Liver (tissue), 8 donors: ENCODE measurements at regions not wholly inside any gene's neighbourhood (a gene's known extent, or its start where the extent isn't known, plus 50 kb on each side); places are given as distances from the start of the nearest gene placed in this dataset.
"Not testable (repeated sequence)": the region's sequence is repeated elsewhere in the genome, so short reads cannot be mapped to it uniquely, and the experiment has no call there.

Experiments used
- DNase-seq: peaks from one replicate; pipeline ENCODE4 v3.0.0-alpha.2; 2017; ENCODE audit warnings: low spot score
- H3K27ac ChIP-seq, 2 donors: one replicate each; pipeline ENCODE4 v1.7.0; 2013; ENCODE audit warnings: inconsistent platforms in 2 of 2, low read length in 2 of 2, control low read depth in 1 of 2, low read depth in 1 of 2, mild to moderate bottlenecking in 1 of 2
- H3K27me3 ChIP-seq, 4 donors: one replicate each; pipeline versions ENCODE4 v1.6.1 to v1.7.0; 2013; ENCODE audit warnings: low read length in 3 of 4, inconsistent platforms in 1 of 4, mild to moderate bottlenecking in 1 of 4, moderate library complexity in 1 of 4; ENCODE audit not compliant: control insufficient read depth in 4 of 4, insufficient read depth in 4 of 4
- H3K36me3 ChIP-seq, 4 donors: one replicate each; pipeline versions ENCODE4 v1.6.1 to v1.7.0; 2013; ENCODE audit warnings: low read length in 3 of 4, mild to moderate bottlenecking in 3 of 4, low read depth in 1 of 4, moderate library complexity in 1 of 4; ENCODE audit not compliant: control insufficient read depth in 4 of 4, insufficient read depth in 3 of 4
- H3K4me1 ChIP-seq, 4 donors: one replicate each; pipeline versions ENCODE4 v1.6.1 to v1.7.0; 2013; ENCODE audit warnings: low read length in 3 of 4, mild to moderate bottlenecking in 3 of 4, moderate library complexity in 1 of 4; ENCODE audit not compliant: control insufficient read depth in 4 of 4, insufficient read depth in 4 of 4
- H3K4me3 ChIP-seq, 3 donors: one replicate each; pipeline versions ENCODE4 v1.6.1 to v1.7.0; 2013; ENCODE audit warnings: low read length in 3 of 3, control low read depth in 1 of 3, low read depth in 1 of 3, mild to moderate bottlenecking in 1 of 3
- H3K9ac ChIP-seq, 2 donors: one replicate each; pipeline ENCODE4 v1.7.0; 2013; ENCODE audit warnings: low read length in 2 of 2, mild to moderate bottlenecking in 2 of 2, moderate library complexity in 2 of 2, control low read depth in 1 of 2, low read depth in 1 of 2
- H3K9me3 ChIP-seq, 4 donors: one replicate each; pipeline versions ENCODE4 v1.6.1 to v1.7.0; 2013; ENCODE audit warnings: low read length in 3 of 4; ENCODE audit not compliant: control insufficient read depth in 4 of 4
- EGR1 ChIP-seq, 2 donors: IDR thresholded peaks; 2 replicates each; pipeline ENCODE4 v1.6.1; 2016 to 2018; ENCODE audit warnings: antibody characterized with exemption in 2 of 2, low read depth in 2 of 2
- HNF4G ChIP-seq: IDR thresholded peaks from 2 replicates; pipeline ENCODE4 v1.6.1; 2016; ENCODE audit warnings: antibody characterized with exemption
- JUND ChIP-seq, 2 donors: IDR thresholded peaks; 2 replicates each; pipeline ENCODE4 v1.6.1; 2016; ENCODE audit warnings: antibody characterized with exemption in 2 of 2
- NR2F2 ChIP-seq: IDR thresholded peaks from 2 replicates; pipeline ENCODE4 v1.6.1; 2016; ENCODE audit warnings: antibody characterized with exemption
- RXRA ChIP-seq, 2 donors: IDR thresholded peaks; 2 replicates each; pipeline ENCODE4 v1.6.1; 2017 to 2018; ENCODE audit warnings: antibody characterized with exemption in 2 of 2, mild to moderate bottlenecking in 1 of 2
- SP1 ChIP-seq: IDR thresholded peaks from 2 replicates; pipeline ENCODE4 v1.6.1; 2018; ENCODE audit warnings: antibody characterized with exemption, mild to moderate bottlenecking
- YY1 ChIP-seq: IDR thresholded peaks from 2 replicates; pipeline ENCODE4 v1.6.1; 2016; ENCODE audit warnings: antibody characterized with exemption, mild to moderate bottlenecking
- WGBS: extraction: QIAGEN DNeasy Blood & Tissue Kit; methylation state at CpG from one replicate; pipeline ENCODE4 v1.1.7; 2013; 5-methylcytosine and 5-hydroxymethylcytosine counted together
- TF ChIP-seq, protein P1 (sequence below): IDR thresholded peaks from 2 replicates; pipeline ENCODE4 v1.6.1; 2016; ENCODE audit warnings: antibody characterized with exemption
- TF ChIP-seq, protein P2 (sequence below): IDR thresholded peaks from 2 replicates; pipeline ENCODE4 v1.6.1; 2016; ENCODE audit warnings: antibody characterized with exemption, mild to moderate bottlenecking
- TF ChIP-seq, protein P3 (sequence below): fragments of 150-350 bp; IDR thresholded peaks from 2 replicates; pipeline ENCODE4 v1.5.1; 2017; ENCODE audit warnings: improper control_type of control experiment, low read depth, low read length; ENCODE audit not compliant: missing input control
- TF ChIP-seq, protein P4 (sequence below): IDR thresholded peaks from 2 replicates; pipeline ENCODE4 v1.6.1; 2016; ENCODE audit warnings: antibody characterized with exemption
- TF ChIP-seq, protein P5 (sequence below): IDR thresholded peaks from 2 replicates; pipeline ENCODE4 v1.6.1; 2016; ENCODE audit warnings: antibody characterized with exemption
- donor health status: healthy.
- donor health status: healthy.
- donor health status: healthy.
- donor health status: healthy.
- donor health status: healthy.

DNA sequence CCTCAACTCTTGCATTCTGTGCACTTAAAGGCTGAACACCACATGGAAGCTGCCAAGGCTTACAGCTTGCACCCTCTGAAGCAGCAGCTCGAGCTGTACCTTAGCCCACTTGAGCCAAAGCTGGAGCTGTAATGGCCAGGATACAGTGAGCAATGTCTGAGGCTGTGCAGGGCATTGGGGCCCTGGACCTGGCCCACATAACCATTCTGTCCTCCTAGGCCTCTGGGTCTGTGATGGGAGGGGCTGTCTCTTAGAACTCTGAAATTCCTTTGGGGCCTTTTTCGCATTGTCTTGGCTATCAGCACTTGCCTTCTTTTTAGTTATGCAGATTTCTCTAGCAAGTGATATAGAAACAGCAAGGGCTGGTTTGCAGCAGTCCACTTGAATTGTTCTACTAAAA, 303.8 kb upstream of the CLEC14A start:
- no peak for TF ChIP-seq HNF4G
- TF ChIP-seq EGR1 (IDR thresholded peaks at IDR 0.05; ENCODE audit: low read depth in 2 of 2), result no peak
- DNase-seq, result no peak
- WGBS, result 81% methylated on average over 2 of the region's 2 CpGs
- no peaks in the 10 kb centered on the region for H3K36me3 ChIP-seq
- H3K27me3 ChIP-seq, result no peaks in the 10 kb centered on the region
- H3K4me3 ChIP-seq, result peak overlapping the region in 1 of 3 donors; percentile 36
- H3K9ac ChIP-seq, result no peak overlapping the region
- no peak overlapping the region for H3K27ac ChIP-seq
- H3K9me3 ChIP-seq, result peaks cover 0 to 7% (median 3%) of the 10 kb centered on the region in 4 donors
- H3K4me1 ChIP-seq, result no peaks in the 10 kb centered on the region

DNA sequence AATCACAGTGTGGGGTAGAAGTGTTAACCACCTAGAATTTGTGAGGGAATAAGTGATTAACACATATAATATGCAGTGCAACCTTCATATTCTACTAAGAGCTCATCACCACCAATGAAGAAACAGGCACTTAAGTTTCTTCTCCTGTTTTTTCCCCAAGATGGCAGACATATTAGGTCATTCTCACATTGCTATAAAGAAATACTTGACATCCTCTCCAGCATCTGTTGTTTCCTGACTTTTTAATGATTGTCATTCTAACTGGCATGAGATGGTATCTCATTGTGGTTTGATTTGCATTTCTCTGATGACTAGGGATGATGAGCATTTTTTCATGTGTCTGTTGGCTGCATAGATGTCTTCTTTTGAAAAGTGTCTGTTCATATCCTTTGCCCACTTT, 301.5 kb upstream of the CLEC14A start:
- not testable (repeated sequence) for H3K4me3 ChIP-seq, DNase-seq, H3K27ac ChIP-seq, H3K27me3 ChIP-seq, H3K4me1 ChIP-seq, H3K9me3 ChIP-seq, H3K36me3 ChIP-seq, H3K9ac ChIP-seq

DNA sequence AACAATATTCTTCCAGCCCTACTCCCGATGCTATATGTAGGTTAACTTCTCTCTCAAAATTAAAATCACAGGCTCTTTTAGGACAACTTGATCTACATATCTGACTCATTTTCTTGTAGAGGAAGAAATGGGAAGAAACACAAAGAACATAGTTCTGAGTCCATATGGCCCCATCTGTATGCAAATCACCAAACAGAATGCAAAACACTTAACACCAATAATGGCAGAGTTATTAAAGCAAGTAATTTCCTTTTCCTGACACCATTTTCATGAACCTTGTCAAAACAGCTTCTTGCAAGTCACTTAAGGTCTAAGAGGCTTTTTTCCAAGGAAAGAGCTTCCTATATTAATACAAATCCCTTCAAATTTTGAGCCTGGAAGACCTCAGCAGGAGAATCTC, 300.4 kb upstream of the CLEC14A start:
- Histone ChIP-seq H3K4me1 (no peaks in the 10 kb centered on the region), H3K27me3 (no peaks in the 10 kb centered on the region), H3K9me3 (peaks cover 0 to 7% (median 3%) of the 10 kb centered on the region in 4 donors), H3K9ac (no peak overlapping the region), H3K27ac (no peak overlapping the region), H3K4me3 (no peak overlapping the region), H3K36me3 (no peaks in the 10 kb centered on the region)
- TF ChIP-seq, protein P1, sequence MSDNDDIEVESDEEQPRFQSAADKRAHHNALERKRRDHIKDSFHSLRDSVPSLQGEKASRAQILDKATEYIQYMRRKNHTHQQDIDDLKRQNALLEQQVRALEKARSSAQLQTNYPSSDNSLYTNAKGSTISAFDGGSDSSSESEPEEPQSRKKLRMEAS, result no peak
- TF ChIP-seq NR2F2 (no peak), YY1 (no peak), SP1 (no peak), EGR1 (IDR thresholded peaks at IDR 0.05; ENCODE audit: low read depth in 2 of 2) (no peak), RXRA (IDR thresholded peaks at IDR 0.05) (no peak), JUND (IDR thresholded peaks at IDR 0.05) (no peak), HNF4G (no peak)
- TF ChIP-seq, protein P2, sequence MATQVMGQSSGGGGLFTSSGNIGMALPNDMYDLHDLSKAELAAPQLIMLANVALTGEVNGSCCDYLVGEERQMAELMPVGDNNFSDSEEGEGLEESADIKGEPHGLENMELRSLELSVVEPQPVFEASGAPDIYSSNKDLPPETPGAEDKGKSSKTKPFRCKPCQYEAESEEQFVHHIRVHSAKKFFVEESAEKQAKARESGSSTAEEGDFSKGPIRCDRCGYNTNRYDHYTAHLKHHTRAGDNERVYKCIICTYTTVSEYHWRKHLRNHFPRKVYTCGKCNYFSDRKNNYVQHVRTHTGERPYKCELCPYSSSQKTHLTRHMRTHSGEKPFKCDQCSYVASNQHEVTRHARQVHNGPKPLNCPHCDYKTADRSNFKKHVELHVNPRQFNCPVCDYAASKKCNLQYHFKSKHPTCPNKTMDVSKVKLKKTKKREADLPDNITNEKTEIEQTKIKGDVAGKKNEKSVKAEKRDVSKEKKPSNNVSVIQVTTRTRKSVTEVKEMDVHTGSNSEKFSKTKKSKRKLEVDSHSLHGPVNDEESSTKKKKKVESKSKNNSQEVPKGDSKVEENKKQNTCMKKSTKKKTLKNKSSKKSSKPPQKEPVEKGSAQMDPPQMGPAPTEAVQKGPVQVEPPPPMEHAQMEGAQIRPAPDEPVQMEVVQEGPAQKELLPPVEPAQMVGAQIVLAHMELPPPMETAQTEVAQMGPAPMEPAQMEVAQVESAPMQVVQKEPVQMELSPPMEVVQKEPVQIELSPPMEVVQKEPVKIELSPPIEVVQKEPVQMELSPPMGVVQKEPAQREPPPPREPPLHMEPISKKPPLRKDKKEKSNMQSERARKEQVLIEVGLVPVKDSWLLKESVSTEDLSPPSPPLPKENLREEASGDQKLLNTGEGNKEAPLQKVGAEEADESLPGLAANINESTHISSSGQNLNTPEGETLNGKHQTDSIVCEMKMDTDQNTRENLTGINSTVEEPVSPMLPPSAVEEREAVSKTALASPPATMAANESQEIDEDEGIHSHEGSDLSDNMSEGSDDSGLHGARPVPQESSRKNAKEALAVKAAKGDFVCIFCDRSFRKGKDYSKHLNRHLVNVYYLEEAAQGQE, result no peak
- TF ChIP-seq, protein P3, sequence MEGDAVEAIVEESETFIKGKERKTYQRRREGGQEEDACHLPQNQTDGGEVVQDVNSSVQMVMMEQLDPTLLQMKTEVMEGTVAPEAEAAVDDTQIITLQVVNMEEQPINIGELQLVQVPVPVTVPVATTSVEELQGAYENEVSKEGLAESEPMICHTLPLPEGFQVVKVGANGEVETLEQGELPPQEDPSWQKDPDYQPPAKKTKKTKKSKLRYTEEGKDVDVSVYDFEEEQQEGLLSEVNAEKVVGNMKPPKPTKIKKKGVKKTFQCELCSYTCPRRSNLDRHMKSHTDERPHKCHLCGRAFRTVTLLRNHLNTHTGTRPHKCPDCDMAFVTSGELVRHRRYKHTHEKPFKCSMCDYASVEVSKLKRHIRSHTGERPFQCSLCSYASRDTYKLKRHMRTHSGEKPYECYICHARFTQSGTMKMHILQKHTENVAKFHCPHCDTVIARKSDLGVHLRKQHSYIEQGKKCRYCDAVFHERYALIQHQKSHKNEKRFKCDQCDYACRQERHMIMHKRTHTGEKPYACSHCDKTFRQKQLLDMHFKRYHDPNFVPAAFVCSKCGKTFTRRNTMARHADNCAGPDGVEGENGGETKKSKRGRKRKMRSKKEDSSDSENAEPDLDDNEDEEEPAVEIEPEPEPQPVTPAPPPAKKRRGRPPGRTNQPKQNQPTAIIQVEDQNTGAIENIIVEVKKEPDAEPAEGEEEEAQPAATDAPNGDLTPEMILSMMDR, result no peak
- TF ChIP-seq, protein P4, sequence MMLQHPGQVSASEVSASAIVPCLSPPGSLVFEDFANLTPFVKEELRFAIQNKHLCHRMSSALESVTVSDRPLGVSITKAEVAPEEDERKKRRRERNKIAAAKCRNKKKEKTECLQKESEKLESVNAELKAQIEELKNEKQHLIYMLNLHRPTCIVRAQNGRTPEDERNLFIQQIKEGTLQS, result no peak
- TF ChIP-seq, protein P5, sequence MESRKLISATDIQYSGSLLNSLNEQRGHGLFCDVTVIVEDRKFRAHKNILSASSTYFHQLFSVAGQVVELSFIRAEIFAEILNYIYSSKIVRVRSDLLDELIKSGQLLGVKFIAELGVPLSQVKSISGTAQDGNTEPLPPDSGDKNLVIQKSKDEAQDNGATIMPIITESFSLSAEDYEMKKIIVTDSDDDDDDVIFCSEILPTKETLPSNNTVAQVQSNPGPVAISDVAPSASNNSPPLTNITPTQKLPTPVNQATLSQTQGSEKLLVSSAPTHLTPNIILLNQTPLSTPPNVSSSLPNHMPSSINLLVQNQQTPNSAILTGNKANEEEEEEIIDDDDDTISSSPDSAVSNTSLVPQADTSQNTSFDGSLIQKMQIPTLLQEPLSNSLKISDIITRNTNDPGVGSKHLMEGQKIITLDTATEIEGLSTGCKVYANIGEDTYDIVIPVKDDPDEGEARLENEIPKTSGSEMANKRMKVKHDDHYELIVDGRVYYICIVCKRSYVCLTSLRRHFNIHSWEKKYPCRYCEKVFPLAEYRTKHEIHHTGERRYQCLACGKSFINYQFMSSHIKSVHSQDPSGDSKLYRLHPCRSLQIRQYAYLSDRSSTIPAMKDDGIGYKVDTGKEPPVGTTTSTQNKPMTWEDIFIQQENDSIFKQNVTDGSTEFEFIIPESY, result no peak
- 84% methylated on average over 1 of the region's 1 CpG for WGBS
- DNase-seq, result no peak
